HEK293 (cell line): ENCODE measurements at regions not wholly inside any gene's neighbourhood (a gene's known extent, or its start where the extent isn't known, plus 50 kb on each side); places are given as distances from the start of the nearest gene placed in this dataset.

Experiments
- CTCF ChIA-PET: fragments of 350-600 bp; formaldehyde crosslinking; extraction: SDS; loops from one replicate; lab custom pipeline; 2021; ENCODE audit warnings: antibody characterized with exemption; lab: Yijun Ruan, JAX
- POLR2A ChIA-PET: fragments of 300-600 bp; formaldehyde crosslinking; extraction: SDS; loops from one replicate; lab custom pipeline; 2020; ENCODE audit warnings: antibody characterized with exemption, inconsistent platforms; lab: Yijun Ruan, JAX
- H3K27ac ChIP-seq: fragments of 200-500 bp; sonication (Bioruptor generic); 2 replicates; pipeline ENCODE4 v1.5.1; 2014; ENCODE audit warnings: low read depth, low read length, control low read depth, inconsistent platforms; ENCODE audit errors: extremely low read depth
- H3K36me3 ChIP-seq, 2 experiments: fragments of 200-500 bp in 1 of 2; sonication (Bioruptor generic) in 1 of 2; 1 replicate in 1 of 2; 2 replicates in 1 of 2; pipeline ENCODE4 v1.5.1; 2014 to 2017; ENCODE audit warnings: inconsistent platforms in 2 of 2, low read length in 2 of 2; ENCODE audit not compliant: control insufficient read depth in 2 of 2, insufficient read depth in 1 of 2
- H3K4me1 ChIP-seq: fragments of 200-500 bp; sonication (Bioruptor generic); 2 replicates; pipeline ENCODE4 v1.5.1; 2014; ENCODE audit warnings: mild to moderate bottlenecking, low read length, inconsistent platforms; ENCODE audit not compliant: control insufficient read depth, insufficient read depth
- H3K4me3 ChIP-seq: 2 replicates; pipeline ENCODE4 v1.5.1; 2011; ENCODE audit warnings: low read depth, mild to moderate bottlenecking, control low read depth, low read length, moderate library complexity
- H3K9me3 ChIP-seq: fragments of 200-500 bp; sonication (Bioruptor generic); 2 replicates; pipeline ENCODE4 v1.5.1; 2014; ENCODE audit warnings: low read depth, low read length, inconsistent platforms; ENCODE audit not compliant: control insufficient read depth, insufficient read depth
- HIC1 ChIP-seq: fragments of 450-650 bp; formaldehyde crosslinking; IDR thresholded peaks from 2 replicates; pipeline ENCODE4 v1.5.1; 2016; ENCODE audit warnings: missing biosample characterization, missing genetic modification characterization
- HOXC10 ChIP-seq: sonication (generic); formaldehyde crosslinking; IDR thresholded peaks from 2 replicates; pipeline ENCODE4 v1.8.1; 2023; ENCODE audit warnings: mild to moderate bottlenecking, missing genetic modification reagents
- KLF16 ChIP-seq: fragments of 450-650 bp; formaldehyde crosslinking; IDR thresholded peaks from 2 replicates; pipeline ENCODE4 v1.5.1; 2017; ENCODE audit warnings: missing biosample characterization, missing genetic modification characterization
- PATZ1 ChIP-seq: fragments of 450-650 bp; formaldehyde crosslinking; IDR thresholded peaks from 2 replicates; pipeline ENCODE4 v1.5.1; 2016; ENCODE audit warnings: missing biosample characterization, missing genetic modification characterization
- ZBTB26 ChIP-seq: fragments of 450-650 bp; formaldehyde crosslinking; optimal IDR thresholded peaks from 2 replicates; pipeline ENCODE3; 2016; ENCODE audit warnings: missing biosample characterization, mild to moderate bottlenecking, missing genetic modification characterization
- ZFP37 ChIP-seq: fragments of 450-650 bp; formaldehyde crosslinking; IDR thresholded peaks from 2 replicates; pipeline ENCODE4 v1.5.1; 2016; ENCODE audit warnings: missing biosample characterization, missing genetic modification characterization
- ZNF184 ChIP-seq: fragments of 450-650 bp; IDR thresholded peaks from 2 replicates; pipeline ENCODE4 v1.5.1; 2018; ENCODE audit warnings: missing biosample characterization, mild to moderate bottlenecking, missing genetic modification characterization
- ZNF214 ChIP-seq: fragments of 450-650 bp; formaldehyde crosslinking; IDR thresholded peaks from 2 replicates; pipeline ENCODE4 v1.5.1; 2017; ENCODE audit warnings: missing biosample characterization, mild to moderate bottlenecking, missing genetic modification characterization, borderline replicate concordance
- ZNF302 ChIP-seq: fragments of 450-650 bp; formaldehyde crosslinking; IDR thresholded peaks from 2 replicates; pipeline ENCODE4 v1.5.1; 2016; ENCODE audit warnings: missing biosample characterization, missing genetic modification characterization, low read depth
- ZNF473 ChIP-seq: fragments of 450-650 bp; formaldehyde crosslinking; IDR thresholded peaks from 2 replicates; pipeline ENCODE4 v1.5.1; 2017; ENCODE audit warnings: missing biosample characterization, missing genetic modification characterization
- ZNF488 ChIP-seq: fragments of 450-650 bp; formaldehyde crosslinking; IDR thresholded peaks from 2 replicates; pipeline ENCODE4 v1.5.1; 2016; ENCODE audit warnings: missing biosample characterization, missing genetic modification characterization
- ZNF510 ChIP-seq: fragments of 450-650 bp; formaldehyde crosslinking; IDR thresholded peaks from 2 replicates; pipeline ENCODE4 v1.5.1; 2018; ENCODE audit warnings: mild to moderate bottlenecking, missing genetic modification characterization, missing biosample characterization; ENCODE audit not compliant: insufficient replicate concordance
- ZNF530 ChIP-seq: fragments of 450-650 bp; formaldehyde crosslinking; IDR thresholded peaks from 2 replicates; pipeline ENCODE4 v1.5.1; 2016; ENCODE audit warnings: low read depth, missing biosample characterization, missing genetic modification characterization
- ZNF561 ChIP-seq: fragments of 450-650 bp; IDR thresholded peaks from 2 replicates; pipeline ENCODE4 v1.5.1; 2018; ENCODE audit warnings: missing biosample characterization, missing genetic modification characterization, borderline replicate concordance
- ZNF645 ChIP-seq: fragments of 450-650 bp; formaldehyde crosslinking; IDR thresholded peaks from 2 replicates; pipeline ENCODE4; 2016; ENCODE audit warnings: missing biosample characterization, missing genetic modification characterization
- ZNF701 ChIP-seq: fragments of 450-650 bp; formaldehyde crosslinking; IDR thresholded peaks from 2 replicates; pipeline ENCODE4 v1.5.1; 2016; ENCODE audit warnings: missing biosample characterization, missing genetic modification characterization
- ZNF776 ChIP-seq: fragments of 450-650 bp; formaldehyde crosslinking; IDR thresholded peaks from 2 replicates; pipeline ENCODE4 v1.5.0; 2017; ENCODE audit warnings: missing biosample characterization, missing genetic modification characterization, borderline replicate concordance
- ZNF843 ChIP-seq: fragments of 450-650 bp; formaldehyde crosslinking; IDR thresholded peaks from 2 replicates; pipeline ENCODE4 v1.5.1; 2016; ENCODE audit warnings: missing biosample characterization, missing genetic modification characterization
- ZSCAN5A ChIP-seq: fragments of 450-650 bp; formaldehyde crosslinking; IDR thresholded peaks from 2 replicates; pipeline ENCODE4 v1.5.1; 2016; ENCODE audit warnings: missing biosample characterization, missing genetic modification characterization

- TF ChIP-seq HIC1 (tag by site-specific recombination) (no peak), ZNF184 (tag by site-specific recombination) (no peak), ZNF488 (tag by site-specific recombination) (no peak)
- TF ChIP-seq, all 188 proteins: peak for 0
Measured at GRCh38 chr5:111901296-111901695, 144.3 kb upstream of the NREP start (continued).

- ChIA-PET CTCF (interaction anchor here (0.6 kb wide), 1 partner anchor 41 kb away, joined by 6 read pairs; no protein-coding TSS in a partner anchor), POLR2A (no interaction called here)
- no peaks in the 10 kb centered on the region for H3K4me1 ChIP-seq
- H3K9me3 ChIP-seq, result no peaks in the 10 kb centered on the region
- no peak for TF ChIP-seq ZNF561
- TF ChIP-seq ZFP37 (tag by site-specific recombination), result no peak
- no peak for TF ChIP-seq PATZ1 (tag by site-specific recombination)
- TF ChIP-seq ZNF473 (tag by site-specific recombination), result no peak
- no peak for TF ChIP-seq HOXC10 (CRISPR knock-in tag)
- no peak for TF ChIP-seq ZNF510 (tag by site-specific recombination)
- no peak for TF ChIP-seq ZBTB26 (tag by site-specific recombination)
- no peak for TF ChIP-seq ZNF776 (tag by site-specific recombination)
- no peak for TF ChIP-seq ZNF843 (tag by site-specific recombination)
- no peak for TF ChIP-seq ZNF645
- no peak for TF ChIP-seq ZNF530 (tag by site-specific recombination)
- no peak for TF ChIP-seq ZNF302 (tag by site-specific recombination)
- no peak for TF ChIP-seq ZSCAN5A (tag by site-specific recombination)
- no peak for TF ChIP-seq KLF16
- TF ChIP-seq ZNF701, result no peak
- no peak for TF ChIP-seq ZNF214 (tag by site-specific recombination)
- H3K27ac ChIP-seq, result no peak overlapping the region
- H3K4me3 ChIP-seq, result no peak overlapping the region
- H3K36me3 ChIP-seq, result no peaks in the 10 kb centered on the region
Measured at GRCh38 chr5:111892949-111893348, 136.0 kb upstream of the NREP start.
